HG03135 (cell line): ENCODE measurements at regions not wholly inside any gene's neighbourhood (a gene's known extent, or its start where the extent isn't known, plus 50 kb on each side); places are given as distances from the start of the nearest gene placed in this dataset.
"Not testable (repeated sequence)": the region's sequence is repeated elsewhere in the genome, so short reads cannot be mapped to it uniquely, and the experiment has no call there.

Experiments
- ATAC-seq: cut with Tn5 transposase; IDR thresholded peaks from one replicate; pipeline ENCODE4 v1.9.1; 2021; ENCODE audit warnings: mild to moderate bottlenecking, moderate library complexity; ENCODE audit not compliant: unreplicated experiment

GRCh38 chr6:9744119-9744518 is 670.8 kb downstream of the TFAP2A start:
- no peak for ATAC-seq

GRCh38 chr6:9732056-9732455 is 682.8 kb downstream of the TFAP2A start:
- no peak for ATAC-seq

GRCh38 chr6:9725776-9726175 is 689.1 kb downstream of the TFAP2A start:
- not testable (repeated sequence) for ATAC-seq

- ATAC-seq = no peak
Measured at GRCh38 chr6:9717568-9717967, 697.3 kb downstream of the TFAP2A start.

- ATAC-seq = no peak
Measured at GRCh38 chr6:9711365-9711764, 703.5 kb downstream of the TFAP2A start.

- ATAC-seq = no peak
Measured at GRCh38 chr6:9710574-9710973, 704.3 kb downstream of the TFAP2A start.

GRCh38 chr6:9708600-9708999 is 706.3 kb downstream of the TFAP2A start:
- no peak for ATAC-seq

- no peak for ATAC-seq
Measured at GRCh38 chr6:9704989-9705388, 709.9 kb downstream of the TFAP2A start.

- no peak for ATAC-seq
Measured at GRCh38 chr6:9702914-9703313, 712.0 kb downstream of the TFAP2A start.

GRCh38 chr6:9699888-9700287 is 715.0 kb downstream of the TFAP2A start:
- ATAC-seq = no peak

GRCh38 chr6:9697263-9697931 is 717.5 kb downstream of the TFAP2A start:
- ATAC-seq = no peak

- ATAC-seq = no peak
Measured at GRCh38 chr6:9690388-9690787, 724.5 kb downstream of the TFAP2A start.

- ATAC-seq = not testable (repeated sequence)
Measured at GRCh38 chr6:9680727-9681126, 734.1 kb downstream of the TFAP2A start.

GRCh38 chr6:9675122-9675521 is 739.8 kb downstream of the TFAP2A start:
- no peak for ATAC-seq

- no peak for ATAC-seq
Measured at GRCh38 chr6:9659848-9660247, 755.0 kb downstream of the TFAP2A start.

GRCh38 chr6:9657994-9658393 is 756.9 kb downstream of the TFAP2A start:
- ATAC-seq = no peak

GRCh38 chr6:9647599-9647998 is 767.3 kb downstream of the TFAP2A start:
- no peak for ATAC-seq

- ATAC-seq = no peak
Measured at GRCh38 chr6:9647071-9647445, 767.8 kb downstream of the TFAP2A start.

- ATAC-seq = no peak
Measured at GRCh38 chr6:9646342-9647070, 768.4 kb downstream of the TFAP2A start.

- no peak for ATAC-seq
Measured at GRCh38 chr6:9638861-9639260, 776.0 kb downstream of the TFAP2A start.

- no peak for ATAC-seq
Measured at GRCh38 chr6:9634776-9635175, 780.1 kb downstream of the TFAP2A start.

GRCh38 chr6:9632026-9632425 is 782.8 kb downstream of the TFAP2A start:
- no peak for ATAC-seq

GRCh38 chr6:9628819-9629218 is 786.1 kb downstream of the TFAP2A start:
- no peak for ATAC-seq
